ENCODE measurements at regions not wholly inside any gene's neighbourhood (a gene's known extent, or its start where the extent isn't known, plus 50 kb on each side); places are given as distances from the start of the nearest gene placed in this dataset.

GRCh38 chr11:69965821-69966582 lies 112.1 kb upstream of the ANO1 start:
- DNase-seq (ENCODE audit: low spot score in 2 of 2) (no peak), ATAC-seq (replicated peaks; ENCODE audit: extremely low read depth, poor library complexity, severe bottlenecking) (no peak)
- H3K27me3 Mint-ChIP-seq = peaks cover 25% of the 10 kb centered on the region
- H3K9me3 Mint-ChIP-seq = no peaks in the 10 kb centered on the region
- H3K4me1 Mint-ChIP-seq = peaks cover 7% of the 10 kb centered on the region
- H3K36me3 Mint-ChIP-seq (ENCODE audit: insufficient read depth) = peaks cover 2% of the 10 kb centered on the region
- H3K4me3 Mint-ChIP-seq = no peak overlapping the region
- H3K27ac Mint-ChIP-seq (ENCODE audit: low read depth) = no peak overlapping the region

- Mint-ChIP-seq H3K27me3 (peaks cover 20% of the 10 kb centered on the region), H3K9me3 (no peaks in the 10 kb centered on the region), H3K4me3 (no peak overlapping the region), H3K27ac (ENCODE audit: low read depth) (no peak overlapping the region), H3K4me1 (peaks cover 7% of the 10 kb centered on the region), H3K36me3 (ENCODE audit: insufficient read depth) (peaks cover 2% of the 10 kb centered on the region)
- DNase-seq (ENCODE audit: low spot score in 2 of 2) = no peak
- no peak for ATAC-seq (replicated peaks; ENCODE audit: extremely low read depth, poor library complexity, severe bottlenecking)
These were observed 111.6 kb upstream of the ANO1 start for GRCh38 chr11:69966583-69966835.

GRCh38 chr11:69966910-69967483 lies 111.1 kb upstream of the ANO1 start:
- Mint-ChIP-seq H3K4me3 (no peak overlapping the region), H3K36me3 (ENCODE audit: insufficient read depth) (peaks cover 2% of the 10 kb centered on the region), H3K9me3 (no peaks in the 10 kb centered on the region), H3K4me1 (peaks cover 7% of the 10 kb centered on the region), H3K27ac (ENCODE audit: low read depth) (no peak overlapping the region), H3K27me3 (peaks cover 20% of the 10 kb centered on the region)
- ATAC-seq (replicated peaks; ENCODE audit: extremely low read depth, poor library complexity, severe bottlenecking) (no peak), DNase-seq (ENCODE audit: low spot score in 2 of 2) (no peak)

GRCh38 chr11:69967484-69967883 lies 110.6 kb upstream of the ANO1 start:
- no peak for DNase-seq (ENCODE audit: low spot score in 2 of 2)

GRCh38 chr11:69968396-69969347 lies 109.4 kb upstream of the ANO1 start:
- Mint-ChIP-seq H3K4me3 (no peak overlapping the region), H3K9me3 (no peaks in the 10 kb centered on the region), H3K27ac (ENCODE audit: low read depth) (no peak overlapping the region), H3K36me3 (ENCODE audit: insufficient read depth) (no peaks in the 10 kb centered on the region), H3K4me1 (peaks cover 7% of the 10 kb centered on the region), H3K27me3 (peaks cover 30% of the 10 kb centered on the region)
- no peak for DNase-seq (ENCODE audit: low spot score in 2 of 2)
- ATAC-seq (replicated peaks; ENCODE audit: extremely low read depth, poor library complexity, severe bottlenecking) = no peak

More at GRCh38 chr11:69967484-69967883, 110.6 kb upstream of the ANO1 start:
- no peak for ATAC-seq (replicated peaks; ENCODE audit: extremely low read depth, poor library complexity, severe bottlenecking)
- Mint-ChIP-seq H3K27me3 (peaks cover 20% of the 10 kb centered on the region), H3K4me1 (peaks cover 7% of the 10 kb centered on the region), H3K4me3 (no peak overlapping the region), H3K27ac (ENCODE audit: low read depth) (no peak overlapping the region), H3K9me3 (no peaks in the 10 kb centered on the region), H3K36me3 (ENCODE audit: insufficient read depth) (peaks cover 2% of the 10 kb centered on the region)

GRCh38 chr11:69969890-69970784 lies 108.0 kb upstream of the ANO1 start:
- H3K27ac Mint-ChIP-seq (ENCODE audit: low read depth) = no peak overlapping the region
- DNase-seq (ENCODE audit: low spot score in 2 of 2) (no peak), ATAC-seq (replicated peaks; ENCODE audit: extremely low read depth, poor library complexity, severe bottlenecking) (no peak)

GRCh38 chr11:69970785-69971535 lies 107.2 kb upstream of the ANO1 start:
- H3K36me3 Mint-ChIP-seq (ENCODE audit: insufficient read depth) = no peaks in the 10 kb centered on the region
- no peak overlapping the region for H3K4me3 Mint-ChIP-seq
- H3K27ac Mint-ChIP-seq (ENCODE audit: low read depth) = no peak overlapping the region
- H3K27me3 Mint-ChIP-seq = peaks cover 39% of the 10 kb centered on the region
- no peaks in the 10 kb centered on the region for H3K9me3 Mint-ChIP-seq
- H3K4me1 Mint-ChIP-seq = peaks cover 7% of the 10 kb centered on the region
- DNase-seq (ENCODE audit: low spot score in 2 of 2) (no peak), ATAC-seq (replicated peaks; ENCODE audit: extremely low read depth, poor library complexity, severe bottlenecking) (no peak)

More at GRCh38 chr11:69969890-69970784, 108.0 kb upstream of the ANO1 start:
- Mint-ChIP-seq H3K36me3 (ENCODE audit: insufficient read depth) (no peaks in the 10 kb centered on the region), H3K4me1 (peaks cover 7% of the 10 kb centered on the region), H3K4me3 (no peak overlapping the region), H3K27me3 (peaks cover 39% of the 10 kb centered on the region), H3K9me3 (no peaks in the 10 kb centered on the region)

GRCh38 chr11:69971741-69972140 lies 106.4 kb upstream of the ANO1 start:
- Mint-ChIP-seq H3K27ac (ENCODE audit: low read depth) (no peak overlapping the region), H3K36me3 (ENCODE audit: insufficient read depth) (no peaks in the 10 kb centered on the region), H3K9me3 (no peaks in the 10 kb centered on the region), H3K27me3 (peaks cover 39% of the 10 kb centered on the region), H3K4me1 (peaks cover 7% of the 10 kb centered on the region), H3K4me3 (no peak overlapping the region)
- DNase-seq (ENCODE audit: low spot score in 2 of 2) (no peak), ATAC-seq (replicated peaks; ENCODE audit: extremely low read depth, poor library complexity, severe bottlenecking) (no peak)

GRCh38 chr11:69972351-69972802 lies 105.7 kb upstream of the ANO1 start:
- H3K27ac Mint-ChIP-seq (ENCODE audit: low read depth) = no peak overlapping the region
- H3K4me3 Mint-ChIP-seq = no peak overlapping the region
- H3K36me3 Mint-ChIP-seq (ENCODE audit: insufficient read depth) = no peaks in the 10 kb centered on the region
- DNase-seq (ENCODE audit: low spot score in 2 of 2) = no peak
- H3K4me1 Mint-ChIP-seq = peaks cover 7% of the 10 kb centered on the region
- peak; percentile 10 for ATAC-seq (replicated peaks; ENCODE audit: extremely low read depth, poor library complexity, severe bottlenecking)
- H3K27me3 Mint-ChIP-seq = peaks cover 39% of the 10 kb centered on the region
- no peaks in the 10 kb centered on the region for H3K9me3 Mint-ChIP-seq

GRCh38 chr11:69974528-69974927 lies 103.6 kb upstream of the ANO1 start:
- Mint-ChIP-seq H3K4me3 (no peak overlapping the region), H3K27me3 (peaks cover 45% of the 10 kb centered on the region), H3K9me3 (no peaks in the 10 kb centered on the region), H3K27ac (ENCODE audit: low read depth) (no peak overlapping the region), H3K4me1 (peaks cover 5% of the 10 kb centered on the region), H3K36me3 (ENCODE audit: insufficient read depth) (no peaks in the 10 kb centered on the region)
- no peak for ATAC-seq (replicated peaks; ENCODE audit: extremely low read depth, poor library complexity, severe bottlenecking)
- no peak for DNase-seq (ENCODE audit: low spot score in 2 of 2)

- no peak for ATAC-seq (replicated peaks; ENCODE audit: extremely low read depth, poor library complexity, severe bottlenecking)
- Mint-ChIP-seq H3K4me3 (no peak overlapping the region), H3K36me3 (ENCODE audit: insufficient read depth) (no peaks in the 10 kb centered on the region), H3K27me3 (peaks cover 32% of the 10 kb centered on the region), H3K9me3 (no peaks in the 10 kb centered on the region), H3K4me1 (no peaks in the 10 kb centered on the region), H3K27ac (ENCODE audit: low read depth) (no peak overlapping the region)
- no peak for DNase-seq (ENCODE audit: low spot score in 2 of 2)
These were observed 102.3 kb upstream of the ANO1 start for GRCh38 chr11:69975822-69976221.
